ENCODE measurements at regions not wholly inside any gene's neighbourhood (a gene's known extent, or its start where the extent isn't known, plus 50 kb on each side); places are given as distances from the start of the nearest gene placed in this dataset.

DNA sequence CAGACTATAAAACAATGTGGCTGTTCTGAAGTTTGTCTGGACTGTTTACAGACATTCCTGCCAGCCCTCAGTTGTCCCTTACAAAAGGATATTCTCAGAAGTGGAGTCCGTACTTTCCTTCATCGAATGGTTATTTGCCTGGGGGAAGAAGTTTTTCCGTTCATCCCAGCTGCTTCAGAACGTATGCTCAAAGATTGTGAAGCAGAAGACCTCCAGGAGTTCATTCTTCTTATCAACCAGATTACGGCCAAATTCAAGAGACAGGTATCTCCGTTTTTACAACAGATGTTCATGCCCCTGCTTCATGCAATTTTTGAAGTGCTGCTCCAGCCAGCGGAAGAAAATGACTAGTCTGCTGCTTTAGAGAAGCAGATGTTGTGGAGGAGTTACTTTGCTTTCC lies 174.3 kb upstream of the NUPR2 start:
- no peak overlapping the region for H3K4me3 ChIP-seq (ENCODE audit: extremely low read depth in 1 of 4, insufficient read depth in 2 of 4, low read depth in 3 of 4, low read length in 4 of 4)
- H3K23me2 ChIP-seq (ENCODE audit: low read depth, low read length), result peaks cover 4% of the 10 kb centered on the region; the same call in 1 of the 2 replicates
- no peak overlapping the region for H3K18ac ChIP-seq (ENCODE audit: extremely low read depth, low read length)
- no peaks in the 10 kb centered on the region for H3K79me2 ChIP-seq (ENCODE audit: control insufficient read depth in 1 of 2, insufficient read depth in 2 of 2, low read length in 2 of 2)
- no peak overlapping the region for H2BK20ac ChIP-seq (ENCODE audit: low read length)
- no peak overlapping the region for H2AFZ ChIP-seq (ENCODE audit: low read length)
- no peaks in the 10 kb centered on the region for H3K36me3 ChIP-seq (ENCODE audit: control insufficient read depth in 2 of 4, insufficient read depth in 4 of 4, low read length in 3 of 4)
- H3K27me3 ChIP-seq (replicated peaks in 1 of 4; ENCODE audit: control insufficient read depth in 3 of 4, extremely low read depth in 1 of 4, insufficient read depth in 3 of 4, low read length in 3 of 4), result no peaks in the 10 kb centered on the region
- H2BK15ac ChIP-seq (ENCODE audit: low read length), result no peak overlapping the region
- DNase-seq (ENCODE audit: low read depth in 1 of 2, low spot score in 2 of 2) (no peak), FAIRE-seq (no peak)
- no peak overlapping the region for H2BK120ac ChIP-seq (replicated peaks; ENCODE audit: low read depth, low read length)
- no peak overlapping the region for H4K8ac ChIP-seq (ENCODE audit: extremely low read depth, insufficient read depth, low read length)
- H3K23ac ChIP-seq (ENCODE audit: insufficient read length), result no peak overlapping the region
- H3K56ac ChIP-seq (replicated peaks; ENCODE audit: insufficient read length, low read depth, low read length), result no peak overlapping the region
- H2BK5ac ChIP-seq (ENCODE audit: low read depth, low read length), result no peak overlapping the region
- no peak overlapping the region for H3K9ac ChIP-seq (replicated peaks in 1 of 4; ENCODE audit: extremely low read depth in 1 of 4, low read depth in 3 of 4, low read length in 3 of 4)
- no peaks in the 10 kb centered on the region for H3K4me1 ChIP-seq (replicated peaks in 1 of 4; ENCODE audit: control insufficient read depth in 3 of 4, insufficient read depth in 4 of 4, low read length in 3 of 4)
- H2BK12ac ChIP-seq (ENCODE audit: low read depth, low read length), result no peak overlapping the region
- H4K91ac ChIP-seq (replicated peaks; ENCODE audit: insufficient read length, low read length), result no peak overlapping the region
- POLR2A ChIA-PET (ENCODE audit: partially characterized antibody), result no interaction called here
- no peak overlapping the region for H3K27ac ChIP-seq (ENCODE audit: low read depth, low read length)
- WGBS, 2 experiments (ENCODE audit: extremely low coverage in 1 of 2, insufficient coverage in 1 of 2, insufficient read length in 1 of 2, insufficient replicate concordance in 2 of 2, low coverage in 1 of 2, low lambda C conversion rate in 2 of 2, missing lambda C conversion rate in 1 of 2), result 63% methylated on average over 6 of the region's 7 CpGs; no CpG with 5 or more reads in 1 of the 2 experiments
- no peak overlapping the region for H2AK5ac ChIP-seq (ENCODE audit: low read depth, low read length)
- CTCF ChIA-PET (ENCODE audit: partially characterized antibody), result no interaction called here
- peaks cover 29 to 67% of the 10 kb centered on the region in 2 experiments for H3K9me3 ChIP-seq (ENCODE audit: insufficient read depth in 2 of 2, low read depth in 1 of 2, low read length in 1 of 2)
- no peak overlapping the region for H3K14ac ChIP-seq (ENCODE audit: insufficient read length)
- no peaks in the 10 kb centered on the region for H3K79me1 ChIP-seq (ENCODE audit: low read depth, low read length)
- H3K4me2 ChIP-seq (ENCODE audit: insufficient read depth in 1 of 2, low read depth in 2 of 2, low read length in 2 of 2), result no peak overlapping the region
- H3K4ac ChIP-seq (replicated peaks; ENCODE audit: insufficient read length, low read depth, low read length), result no peak overlapping the region
- no peak overlapping the region for H4K5ac ChIP-seq (ENCODE audit: insufficient read length, low read depth, low read length)
- H4K20me1 ChIP-seq (replicated peaks in 1 of 2; ENCODE audit: control insufficient read depth in 1 of 2, insufficient read depth in 2 of 2, low read length in 2 of 2), result peaks cover 0 to 2% of the 10 kb centered on the region in 2 experiments
- no peak for TF ChIP-seq CEBPB (IDR thresholded peaks at IDR 0.05; ENCODE audit: low read depth, low read length)
- no peak for TF ChIP-seq ASH2L (IDR thresholded peaks at IDR 0.05; ENCODE audit: low read length)
- no peak for TF ChIP-seq TAF7 (optimal IDR thresholded peaks at IDR 0.05; ENCODE audit: borderline replicate concordance, low read depth, low read length)
- no peak for TF ChIP-seq NRF1 (IDR thresholded peaks at IDR 0.05; ENCODE audit: low read depth, low read length)
- TF ChIP-seq MAFK (IDR thresholded peaks at IDR 0.05; ENCODE audit: low read depth, low read length), result no peak

All from H1 (cell line).